ENCODE measurements at regions not wholly inside any gene's neighbourhood (a gene's known extent, or its start where the extent isn't known, plus 50 kb on each side); places are given as distances from the start of the nearest gene placed in this dataset.

- Histone ChIP-seq H3K79me2 (ENCODE audit: insufficient read depth, low read length) (no peaks in the 10 kb centered on the region), H3K36me3 (ENCODE audit: insufficient read depth, low read length) (no peaks in the 10 kb centered on the region), H3K4me1 (ENCODE audit: insufficient read depth, low read length, poor library complexity, severe bottlenecking) (no peaks in the 10 kb centered on the region), H3K9me2 (replicated peaks; ENCODE audit: low read depth, low read length) (no peaks in the 10 kb centered on the region), H3K27me3 (ENCODE audit: insufficient read depth, low read length, poor library complexity, severe bottlenecking) (no peaks in the 10 kb centered on the region), H2AFZ (ENCODE audit: low read length) (no peak overlapping the region), H3F3A (ENCODE audit: low read depth) (no peaks in the 10 kb centered on the region), H3K9me3 (ENCODE audit: insufficient read depth, low read depth, low read length) (no peaks in the 10 kb centered on the region), H3K4me3 (ENCODE audit: low read length, poor library complexity, severe bottlenecking) (no peak overlapping the region), H4K20me1 (ENCODE audit: insufficient read depth, low read length, poor library complexity, severe bottlenecking) (no peaks in the 10 kb centered on the region), H3K9ac (ENCODE audit: low read depth, low read length, poor library complexity, severe bottlenecking) (no peak overlapping the region), H3K4me2 (ENCODE audit: low read depth, low read length, poor library complexity, severe bottlenecking) (no peak overlapping the region)
- TF ChIP-seq CTCF (conservative IDR thresholded peaks at IDR 0.05; ENCODE audit: low read length) (no peak), EZH2phosphoT487 (IDR thresholded peaks at IDR 0.05; ENCODE audit: borderline replicate concordance) (no peak)
These were observed 1625.6 kb upstream of the C9orf72 start for GRCh38 chr9:29198861-29199260.

DNA sequence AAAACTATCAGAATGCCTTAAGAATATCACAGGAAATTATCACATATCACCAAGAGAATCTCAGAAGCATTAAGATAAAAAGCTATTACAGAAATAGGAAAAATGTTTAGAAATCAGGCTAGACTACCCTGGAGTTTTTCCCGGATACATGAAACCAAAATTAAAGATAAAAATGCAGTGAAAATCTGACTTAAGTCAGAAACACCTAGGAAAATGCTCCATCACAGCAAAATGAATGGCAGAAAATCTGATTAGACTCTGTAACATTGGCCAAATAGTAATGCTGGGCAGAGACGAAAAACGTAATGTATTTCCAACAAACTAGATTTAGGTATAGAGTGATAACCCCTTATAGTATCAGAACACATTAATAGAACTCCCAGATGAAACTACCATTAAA lies 1626.7 kb upstream of the C9orf72 start:
- no peak overlapping the region for H3K4me3 ChIP-seq (ENCODE audit: low read length, poor library complexity, severe bottlenecking)
- H3K9me3 ChIP-seq (ENCODE audit: insufficient read depth, low read depth, low read length), result no peaks in the 10 kb centered on the region
- H4K20me1 ChIP-seq (ENCODE audit: insufficient read depth, low read length, poor library complexity, severe bottlenecking), result no peaks in the 10 kb centered on the region
- H3K27me3 ChIP-seq (ENCODE audit: insufficient read depth, low read length, poor library complexity, severe bottlenecking), result no peaks in the 10 kb centered on the region
- no peaks in the 10 kb centered on the region for H3F3A ChIP-seq (ENCODE audit: low read depth)
- H3K79me2 ChIP-seq (ENCODE audit: insufficient read depth, low read length), result no peaks in the 10 kb centered on the region
- H3K9ac ChIP-seq (ENCODE audit: low read depth, low read length, poor library complexity, severe bottlenecking), result no peak overlapping the region
- H3K4me2 ChIP-seq (ENCODE audit: low read depth, low read length, poor library complexity, severe bottlenecking), result no peak overlapping the region
- no peaks in the 10 kb centered on the region for H3K4me1 ChIP-seq (ENCODE audit: insufficient read depth, low read length, poor library complexity, severe bottlenecking)
- H3K36me3 ChIP-seq (ENCODE audit: insufficient read depth, low read length), result no peaks in the 10 kb centered on the region
- no peak overlapping the region for H2AFZ ChIP-seq (ENCODE audit: low read length)
- no peak for TF ChIP-seq EZH2phosphoT487 (IDR thresholded peaks at IDR 0.05; ENCODE audit: borderline replicate concordance)
- TF ChIP-seq CTCF (conservative IDR thresholded peaks at IDR 0.05; ENCODE audit: low read length), result no peak
- no peaks in the 10 kb centered on the region for H3K9me2 ChIP-seq (replicated peaks; ENCODE audit: low read depth, low read length)

DNA sequence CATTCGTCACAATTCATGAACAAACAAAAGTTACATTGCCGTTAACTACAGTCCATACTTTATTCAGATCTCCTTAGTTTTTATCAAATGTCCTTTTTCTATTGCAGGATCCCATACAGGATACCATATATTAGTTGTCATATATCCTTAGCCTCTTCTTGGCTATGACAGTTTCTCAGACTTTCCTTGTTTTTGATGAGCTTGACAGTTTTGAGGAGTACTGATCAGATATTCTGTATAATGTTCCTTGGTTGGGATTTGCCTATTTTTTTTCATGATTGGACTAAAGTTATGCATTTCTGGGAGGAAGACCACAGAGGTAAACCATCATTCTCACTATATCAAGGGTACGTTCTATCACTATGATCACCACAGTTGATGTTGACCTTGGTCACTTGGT lies 1627.4 kb upstream of the C9orf72 start:
- Histone ChIP-seq H3K4me1 (ENCODE audit: insufficient read depth, low read length, poor library complexity, severe bottlenecking) (no peaks in the 10 kb centered on the region), H3K27me3 (ENCODE audit: insufficient read depth, low read length, poor library complexity, severe bottlenecking) (no peaks in the 10 kb centered on the region), H3K36me3 (ENCODE audit: insufficient read depth, low read length) (no peaks in the 10 kb centered on the region), H3K79me2 (ENCODE audit: insufficient read depth, low read length) (no peaks in the 10 kb centered on the region), H2AFZ (ENCODE audit: low read length) (no peak overlapping the region), H3K4me3 (ENCODE audit: low read length, poor library complexity, severe bottlenecking) (no peak overlapping the region), H3K9me2 (replicated peaks; ENCODE audit: low read depth, low read length) (no peaks in the 10 kb centered on the region), H4K20me1 (ENCODE audit: insufficient read depth, low read length, poor library complexity, severe bottlenecking) (no peaks in the 10 kb centered on the region), H3K9me3 (ENCODE audit: insufficient read depth, low read depth, low read length) (no peaks in the 10 kb centered on the region), H3K9ac (ENCODE audit: low read depth, low read length, poor library complexity, severe bottlenecking) (no peak overlapping the region), H3K4me2 (ENCODE audit: low read depth, low read length, poor library complexity, severe bottlenecking) (no peak overlapping the region), H3F3A (ENCODE audit: low read depth) (no peaks in the 10 kb centered on the region)
- TF ChIP-seq EZH2phosphoT487 (IDR thresholded peaks at IDR 0.05; ENCODE audit: borderline replicate concordance) (no peak), CTCF (conservative IDR thresholded peaks at IDR 0.05; ENCODE audit: low read length) (no peak)

All from Loucy (cell line).